GM19468 (cell line): ENCODE measurements at regions not wholly inside any gene's neighbourhood (a gene's known extent, or its start where the extent isn't known, plus 50 kb on each side); places are given as distances from the start of the nearest gene placed in this dataset.
"Not testable (repeated sequence)": the region's sequence is repeated elsewhere in the genome, so short reads cannot be mapped to it uniquely, and the experiment has no call there.

ENCODE experiments used
- ATAC-seq: cut with Tn5 transposase; IDR thresholded peaks from one replicate; pipeline ENCODE4 v1.9.1; 2021; ENCODE audit warnings: mild to moderate bottlenecking, moderate library complexity, moderate number of reproducible peaks; ENCODE audit not compliant: unreplicated experiment; ENCODE audit errors: extremely low read depth

DNA sequence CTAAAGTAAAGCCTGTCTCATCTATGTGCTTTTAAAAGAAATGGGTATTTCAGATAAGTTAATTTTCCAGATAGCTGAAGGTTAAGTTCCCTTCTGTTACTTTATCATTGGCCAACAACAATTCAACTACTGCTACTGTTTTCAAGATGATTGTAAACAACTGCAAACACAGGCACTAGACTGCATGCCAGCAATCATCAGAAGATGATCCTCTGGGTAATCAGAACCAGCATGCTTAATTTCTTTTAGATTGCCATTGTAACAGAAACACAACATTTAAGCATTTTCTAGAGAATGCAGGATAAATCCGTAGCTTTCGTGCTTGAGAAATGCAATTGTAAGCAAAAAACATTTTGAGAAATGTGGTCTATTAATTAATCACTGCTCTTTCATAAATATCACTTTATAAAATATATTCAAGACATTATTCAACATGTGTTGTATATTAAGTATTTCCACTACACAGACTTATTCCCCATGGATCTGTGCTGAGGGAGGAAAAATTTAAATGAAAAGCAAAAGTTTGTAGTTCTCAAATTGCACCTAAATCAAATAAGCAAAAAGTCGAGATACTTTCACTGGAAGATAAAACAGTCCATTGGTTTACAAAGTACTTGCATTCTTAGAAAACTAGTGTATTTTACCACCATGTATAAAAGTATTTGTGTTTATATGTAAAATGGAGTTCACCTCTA lies 133.7 kb downstream of the ATL2 start:
- no peak for ATAC-seq

DNA sequence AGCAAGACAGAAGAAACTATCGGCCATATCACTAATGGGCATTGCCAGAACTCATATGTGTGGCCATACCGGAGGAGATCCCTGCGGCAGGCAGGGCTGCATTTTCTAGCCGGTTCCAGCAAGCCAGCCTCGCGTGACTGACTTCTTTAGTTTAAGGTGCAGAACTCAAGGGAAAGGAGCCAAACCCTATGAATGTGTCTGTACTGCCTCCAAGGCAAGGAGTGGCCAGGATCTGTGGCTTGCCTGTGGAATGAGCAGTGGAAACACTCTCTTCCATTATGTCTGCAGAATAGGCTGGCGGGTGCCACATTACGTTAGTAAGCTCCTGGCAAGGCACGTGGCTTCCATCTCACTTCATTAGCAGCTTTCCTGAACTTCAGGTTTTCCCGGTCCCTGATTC lies 137.6 kb downstream of the ATL2 start:
- ATAC-seq: no peak

DNA sequence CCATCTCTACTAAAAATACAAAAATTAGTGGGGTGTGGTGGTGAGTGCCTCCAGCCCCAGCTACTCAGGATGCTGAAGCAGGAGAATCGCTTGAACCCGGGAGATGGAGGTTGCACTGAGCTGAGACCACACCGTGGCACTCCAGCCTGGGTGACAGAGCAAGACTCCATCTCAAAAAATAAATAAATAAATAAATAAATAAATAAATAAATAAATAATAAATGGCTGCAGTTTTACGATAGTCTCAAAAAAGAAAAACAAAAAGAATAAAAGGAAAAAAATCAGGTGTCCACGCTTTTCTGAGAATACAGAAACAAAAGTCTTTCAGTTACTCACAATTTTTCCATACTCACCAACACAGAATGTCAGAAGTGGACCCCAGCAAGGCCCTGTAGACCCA lies 138.4 kb downstream of the ATL2 start:
- ATAC-seq: not testable (repeated sequence)

GRCh38 chr2:38237311-38237710 lies 139.8 kb downstream of the ATL2 start:
- no peak for ATAC-seq

- ATAC-seq: no peak
Observed at GRCh38 chr2:38233231-38233983, 143.7 kb downstream of the ATL2 start.

DNA sequence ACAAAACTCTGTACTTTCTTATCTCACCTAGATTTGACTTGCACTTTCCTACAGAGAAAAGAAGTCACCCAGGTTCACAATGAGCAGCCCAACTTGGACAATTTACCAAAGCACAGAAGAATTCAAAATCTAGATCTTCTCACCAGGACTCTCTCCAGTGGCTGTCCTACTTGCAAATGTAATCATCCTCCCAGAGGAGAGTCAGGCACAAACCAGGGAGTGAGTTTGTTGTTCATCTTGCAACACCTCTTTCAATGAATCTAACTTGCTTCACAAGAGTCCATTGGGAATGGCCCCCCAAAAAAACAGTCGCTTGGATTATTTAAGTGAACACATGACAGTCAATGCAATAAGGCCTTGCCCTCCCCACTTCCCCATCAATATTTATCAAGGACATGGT lies 144.6 kb downstream of the ATL2 start:
- ATAC-seq: no peak

GRCh38 chr2:38230756-38231155 lies 146.3 kb downstream of the ATL2 start:
- ATAC-seq: no peak

GRCh38 chr2:38228753-38229152 lies 148.3 kb downstream of the ATL2 start:
- no peak for ATAC-seq

GRCh38 chr2:38224821-38225437 lies 149.0 kb upstream of the CYP1B1 start:
- ATAC-seq: no peak

DNA sequence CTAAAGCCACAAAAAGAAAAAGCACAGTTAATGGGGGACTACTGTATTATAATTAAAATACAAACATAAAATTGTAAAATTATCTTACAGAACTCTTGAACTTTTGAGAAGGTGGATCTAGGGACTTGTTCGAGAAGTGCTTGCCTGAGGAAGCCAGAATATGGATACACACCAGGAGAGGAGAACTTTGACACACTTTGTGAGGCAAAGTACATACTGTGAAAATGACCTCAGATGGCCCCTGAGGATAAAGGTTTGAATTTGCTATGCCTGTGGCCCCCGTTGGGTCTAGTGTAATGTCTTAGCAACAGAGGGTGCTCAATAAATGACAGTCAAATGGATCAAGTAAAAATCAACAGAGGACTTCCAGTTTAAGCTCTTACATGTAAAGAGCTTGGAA lies 148.2 kb upstream of the CYP1B1 start:
- ATAC-seq: no peak

DNA sequence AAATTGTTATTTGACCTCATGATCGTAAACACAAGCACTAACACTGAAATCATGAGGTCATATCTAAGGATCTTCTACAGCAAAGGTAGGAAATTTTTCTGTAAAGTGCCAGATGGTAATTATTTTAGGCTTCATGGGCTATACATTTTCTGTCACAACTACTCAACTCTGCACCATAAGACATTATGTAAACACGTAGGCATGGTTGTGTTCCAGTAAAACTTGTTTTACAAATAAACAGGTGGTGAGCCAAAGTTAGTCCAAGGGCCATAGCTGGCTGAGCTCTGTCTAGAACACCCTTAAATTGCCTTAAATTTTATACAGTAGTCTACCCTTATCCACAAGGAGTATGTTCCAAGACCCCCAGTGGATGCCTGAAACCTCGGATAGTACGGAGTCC lies 147.3 kb upstream of the CYP1B1 start:
- ATAC-seq: no peak

DNA sequence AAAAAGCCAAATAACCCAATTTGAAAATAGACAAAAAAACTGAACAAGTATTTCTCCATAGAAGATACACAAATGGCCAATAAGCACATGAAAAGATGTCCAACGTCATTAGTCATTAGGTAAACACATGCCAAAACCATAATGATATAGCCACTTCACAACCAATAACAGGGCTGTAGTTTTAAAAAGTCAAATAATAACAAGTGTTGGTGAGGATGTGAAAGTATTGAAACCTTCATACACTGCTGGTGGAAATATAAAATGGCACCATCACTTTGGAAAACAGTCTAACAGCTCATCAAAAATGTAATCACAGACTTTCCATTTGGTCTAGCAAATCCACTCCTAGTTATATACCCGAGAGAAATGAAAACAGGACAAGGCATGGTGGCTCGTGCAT lies 144.2 kb upstream of the CYP1B1 start:
- ATAC-seq: no peak

DNA sequence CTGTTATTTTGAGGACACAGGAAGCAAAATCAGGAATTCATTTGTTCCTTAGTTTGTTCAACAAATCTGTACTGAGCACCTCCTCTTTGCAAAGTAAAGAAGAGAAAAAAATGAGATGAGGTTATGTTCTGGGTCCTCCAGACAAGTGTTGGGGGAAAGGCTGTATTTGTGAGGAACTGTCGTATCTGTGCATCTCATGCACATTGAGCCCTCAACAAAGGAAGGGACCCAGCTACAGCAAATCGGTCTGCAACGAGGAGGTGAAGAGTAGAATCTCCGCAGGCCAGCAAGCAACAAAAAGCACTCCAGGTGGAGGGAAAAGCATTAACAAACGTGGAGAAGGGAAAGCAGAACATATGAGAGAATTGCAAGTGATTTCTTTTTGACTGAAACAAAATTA lies 143.0 kb upstream of the CYP1B1 start:
- ATAC-seq: no peak

- ATAC-seq: no peak
Observed at GRCh38 chr2:38218591-38218991, 142.6 kb upstream of the CYP1B1 start.

DNA sequence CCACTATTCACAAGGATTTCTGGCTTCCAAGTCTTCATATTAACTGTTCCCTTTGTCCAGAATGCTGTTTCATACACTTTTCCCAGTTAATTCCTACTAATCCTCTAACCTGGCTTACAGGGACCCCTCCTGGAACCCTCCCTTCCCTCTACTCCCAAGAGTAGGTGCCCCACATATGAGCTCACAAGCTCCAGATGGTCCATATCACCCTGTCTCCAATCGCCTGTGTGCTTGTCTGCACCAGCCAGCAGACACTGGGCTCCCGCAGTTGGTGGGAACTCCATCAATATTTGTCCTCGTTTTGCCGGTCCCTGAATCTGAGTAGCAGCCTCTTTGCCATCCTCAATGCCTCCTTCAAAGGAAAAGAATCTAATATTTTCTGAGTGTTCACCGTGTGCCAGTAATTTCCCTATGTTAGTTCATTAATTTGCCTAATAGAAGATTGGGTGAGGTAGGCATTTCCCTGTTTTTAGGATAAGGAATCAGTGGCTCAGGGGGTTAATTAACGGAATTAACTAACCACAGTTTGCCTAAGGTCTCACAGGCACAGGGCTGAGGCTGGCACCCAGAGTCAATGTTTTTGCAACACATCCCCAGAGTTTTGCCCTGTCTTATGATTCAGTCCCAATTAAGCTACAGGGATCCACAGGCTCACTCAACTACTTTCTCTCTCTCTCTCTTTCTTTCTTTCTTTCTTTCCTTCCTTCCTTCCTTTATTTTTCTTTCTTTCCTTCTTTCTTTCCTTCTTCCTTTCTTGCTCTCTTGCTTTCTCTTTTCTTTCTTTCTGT lies 141.6 kb upstream of the CYP1B1 start:
- no peak for ATAC-seq

DNA sequence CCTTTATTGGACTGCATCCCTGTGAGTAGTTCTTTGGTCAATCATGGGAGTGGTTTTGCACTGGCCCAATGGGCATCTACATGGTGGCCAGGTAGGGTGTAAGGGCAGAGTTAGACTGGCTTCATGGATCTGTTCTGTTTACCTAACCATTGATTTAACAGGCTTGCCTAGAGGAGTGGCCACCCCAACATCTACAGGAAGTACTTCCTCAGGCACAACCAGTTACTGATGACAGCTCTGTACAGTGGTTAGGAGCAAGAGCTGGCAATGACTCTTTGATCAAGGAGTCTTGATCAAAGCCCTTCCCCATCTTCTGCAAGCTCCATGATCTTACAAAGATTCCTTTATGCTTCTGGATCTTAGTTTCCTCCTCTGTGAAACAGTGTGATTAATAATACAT lies 140.9 kb upstream of the CYP1B1 start:
- no peak for ATAC-seq

GRCh38 chr2:38215993-38216392 lies 140.0 kb upstream of the CYP1B1 start:
- ATAC-seq: no peak

DNA sequence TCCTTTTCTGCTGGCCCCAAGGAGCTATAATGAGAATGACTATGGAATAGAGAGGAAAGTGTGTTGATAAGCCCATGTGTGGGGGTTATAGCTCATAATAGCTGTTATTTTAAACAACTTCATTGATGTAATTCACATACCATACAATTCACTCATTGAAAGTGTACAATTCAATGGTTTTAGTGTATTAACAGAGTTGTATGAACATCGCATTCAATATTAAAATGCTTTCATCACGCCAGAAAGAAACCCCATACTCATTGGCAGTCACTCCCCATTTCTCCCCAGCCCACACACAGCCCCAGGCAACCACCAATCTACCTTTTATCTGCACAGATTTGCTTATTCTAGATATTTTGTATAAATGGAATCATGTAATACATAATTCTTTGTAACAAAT lies 139.6 kb upstream of the CYP1B1 start:
- ATAC-seq: no peak

- ATAC-seq: no peak
Observed at GRCh38 chr2:38214209-38214717, 138.3 kb upstream of the CYP1B1 start.

- ATAC-seq: no peak
Observed at GRCh38 chr2:38213619-38214167, 137.7 kb upstream of the CYP1B1 start.
